H1 (cell line): ENCODE measurements at regions not wholly inside any gene's neighbourhood (a gene's known extent, or its start where the extent isn't known, plus 50 kb on each side); places are given as distances from the start of the nearest gene placed in this dataset.

ENCODE experiments used
- CBX8 ChIP-seq: fragments of 300-800, 300-1000 bp; sonication (generic); IDR thresholded peaks from 2 replicates; pipeline ENCODE4 v1.7.1; 2016; ENCODE audit warnings: low read depth, low read length, borderline replicate concordance
- GABPA ChIP-seq: IDR thresholded peaks from 2 replicates; pipeline ENCODE4 v1.6.1; 2011; ENCODE audit warnings: mild to moderate bottlenecking, low read length, moderate library complexity, borderline replicate concordance; ENCODE audit not compliant: insufficient read depth
- HDAC6 ChIP-seq: IDR thresholded peaks from one replicate; pipeline ENCODE4 v1.7.1; 2012; ENCODE audit warnings: low read depth, mild to moderate bottlenecking, inconsistent platforms, low read length, moderate library complexity
- JUN ChIP-seq: IDR thresholded peaks from 2 replicates; pipeline ENCODE4 v1.6.1; 2011; ENCODE audit warnings: low read depth, mild to moderate bottlenecking, improper control_type of control experiment, low read length
- KDM4A ChIP-seq: IDR thresholded peaks from one replicate; pipeline ENCODE4 v1.7.1; 2012; ENCODE audit warnings: low read depth, mild to moderate bottlenecking, moderate library complexity, low read length, inconsistent platforms; ENCODE audit not compliant: severe bottlenecking
- NRF1 ChIP-seq: IDR thresholded peaks from 2 replicates; pipeline ENCODE4 v1.6.1; 2011; ENCODE audit warnings: mild to moderate bottlenecking, low read depth, low read length, improper control_type of control experiment
- RFX5 ChIP-seq: IDR thresholded peaks from 2 replicates; pipeline ENCODE4 v1.6.1; 2011; ENCODE audit warnings: low read depth, low read length, improper control_type of control experiment, borderline replicate concordance

- TF ChIP-seq CBX8 (no peak), GABPA (no peak), KDM4A (no peak), RFX5 (no peak), HDAC6 (no peak), JUN (no peak), NRF1 (no peak)
Observed at GRCh38 chr2:4140281-4140970, 437.1 kb downstream of the DCDC2C start (continued).
